ENCODE measurements at regions not wholly inside any gene's neighbourhood (a gene's known extent, or its start where the extent isn't known, plus 50 kb on each side); places are given as distances from the start of the nearest gene placed in this dataset.
"Not testable (repeated sequence)": the region's sequence is repeated elsewhere in the genome, so short reads cannot be mapped to it uniquely, and the experiment has no call there.

DNA sequence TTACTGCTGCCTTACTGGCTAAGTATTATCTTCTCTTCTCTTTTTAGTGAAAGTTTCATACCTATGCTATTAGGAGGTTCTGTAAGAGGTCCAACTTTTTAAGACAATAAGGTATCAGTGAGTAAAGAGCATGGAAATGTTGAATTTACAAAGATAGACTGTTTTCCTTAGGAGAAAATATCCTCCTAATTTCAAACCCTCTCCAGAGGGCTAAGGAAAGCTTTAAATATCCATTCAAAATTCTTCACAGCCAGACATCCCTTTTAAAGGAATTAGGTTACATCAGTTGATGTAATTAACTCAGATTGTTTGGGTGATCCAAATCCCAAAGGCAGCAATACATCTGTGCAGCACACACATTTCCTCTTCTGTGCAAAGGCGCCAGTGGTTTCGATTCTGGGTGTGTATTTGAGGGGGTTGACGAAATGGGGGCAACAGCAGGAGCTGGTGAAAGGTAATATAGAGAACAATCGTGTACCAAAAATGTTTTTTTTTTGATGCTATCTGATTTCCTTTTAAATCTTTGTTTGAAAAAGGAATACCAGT, 273.8 kb upstream of the RPS23 start:
- DNase-seq (ENCODE audit: low read depth, low spot score), result no peak

DNA sequence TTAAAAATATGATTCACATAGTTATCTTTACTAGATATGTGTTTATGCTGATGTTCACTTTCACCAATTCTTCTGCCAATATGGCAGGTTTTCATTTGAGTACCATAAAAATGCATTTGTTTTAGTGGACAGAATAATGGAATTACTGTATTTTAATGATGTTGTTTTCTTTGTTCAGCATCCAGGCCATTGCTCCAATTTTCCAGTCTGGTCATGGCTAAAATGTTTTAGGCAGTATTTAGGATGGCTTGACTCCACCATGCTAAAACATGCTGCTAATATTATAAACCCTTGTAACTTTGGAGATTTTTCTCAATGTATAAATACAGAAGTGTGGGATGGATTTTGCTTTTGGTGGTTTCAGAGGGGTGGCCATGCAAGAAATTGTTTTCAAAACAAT, 273.0 kb upstream of the RPS23 start:
- no peak for DNase-seq (ENCODE audit: low read depth, low spot score)

DNA sequence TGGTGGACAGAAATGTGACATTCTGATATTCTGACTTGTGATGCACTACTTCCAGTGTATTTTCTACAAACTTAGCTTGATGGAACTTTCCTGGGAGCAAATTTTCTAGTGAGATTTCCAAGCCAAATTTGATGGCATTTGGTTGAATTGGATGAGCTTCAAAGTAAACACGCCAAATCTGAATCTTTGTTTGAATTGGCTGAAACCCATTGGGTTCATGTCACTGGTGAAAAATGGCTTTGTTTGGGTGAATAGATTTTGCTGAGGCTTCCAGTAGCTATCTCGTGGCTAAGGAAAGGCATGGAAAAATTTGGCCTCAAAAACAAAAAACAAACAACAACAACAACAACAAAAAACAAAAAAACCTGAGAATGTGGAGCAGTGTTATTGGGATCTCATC, 271.1 kb upstream of the RPS23 start:
- DNase-seq (ENCODE audit: low read depth, low spot score), result no peak

DNA sequence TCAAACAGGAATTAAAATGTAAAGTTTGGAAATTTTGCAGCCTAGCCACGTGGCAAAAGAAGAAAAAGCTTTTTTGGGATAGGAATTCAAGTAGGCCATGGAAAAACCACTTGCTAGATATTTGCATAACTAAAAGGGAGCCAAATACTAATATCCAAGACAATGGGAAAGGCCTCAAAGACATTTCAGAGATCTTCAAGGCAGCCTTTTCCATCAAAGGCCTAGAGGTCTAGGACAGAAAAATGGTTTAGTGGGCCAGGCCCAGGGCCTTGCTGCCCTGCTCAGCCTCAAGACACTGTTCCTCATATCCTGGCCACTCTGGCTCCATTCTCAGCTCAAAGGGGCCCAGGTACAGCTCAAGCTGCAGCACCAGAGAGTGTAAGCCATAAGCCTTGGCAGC, 265.9 kb upstream of the RPS23 start:
- no peak for DNase-seq (ENCODE audit: low read depth, low spot score)

DNA sequence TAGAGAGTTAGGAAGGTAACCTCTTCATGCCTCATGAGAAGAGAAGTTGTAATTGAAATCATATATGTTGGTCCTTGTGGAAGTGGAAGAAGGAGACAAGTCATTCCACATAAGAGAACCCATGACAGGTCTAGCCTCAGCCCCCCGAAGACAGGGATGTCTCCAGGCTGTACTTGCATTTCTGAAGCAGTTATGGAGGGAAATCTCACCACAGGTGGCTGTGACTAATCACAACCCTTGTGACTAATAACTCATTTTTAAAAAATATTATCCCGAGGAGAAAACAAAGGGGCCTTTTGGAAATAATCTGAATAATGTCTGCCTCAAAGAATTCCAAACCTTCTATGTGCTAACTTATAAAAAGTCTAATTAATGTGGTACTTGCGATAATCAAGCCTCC, 262.1 kb upstream of the RPS23 start:
- no peak for DNase-seq (ENCODE audit: low read depth, low spot score)

DNA sequence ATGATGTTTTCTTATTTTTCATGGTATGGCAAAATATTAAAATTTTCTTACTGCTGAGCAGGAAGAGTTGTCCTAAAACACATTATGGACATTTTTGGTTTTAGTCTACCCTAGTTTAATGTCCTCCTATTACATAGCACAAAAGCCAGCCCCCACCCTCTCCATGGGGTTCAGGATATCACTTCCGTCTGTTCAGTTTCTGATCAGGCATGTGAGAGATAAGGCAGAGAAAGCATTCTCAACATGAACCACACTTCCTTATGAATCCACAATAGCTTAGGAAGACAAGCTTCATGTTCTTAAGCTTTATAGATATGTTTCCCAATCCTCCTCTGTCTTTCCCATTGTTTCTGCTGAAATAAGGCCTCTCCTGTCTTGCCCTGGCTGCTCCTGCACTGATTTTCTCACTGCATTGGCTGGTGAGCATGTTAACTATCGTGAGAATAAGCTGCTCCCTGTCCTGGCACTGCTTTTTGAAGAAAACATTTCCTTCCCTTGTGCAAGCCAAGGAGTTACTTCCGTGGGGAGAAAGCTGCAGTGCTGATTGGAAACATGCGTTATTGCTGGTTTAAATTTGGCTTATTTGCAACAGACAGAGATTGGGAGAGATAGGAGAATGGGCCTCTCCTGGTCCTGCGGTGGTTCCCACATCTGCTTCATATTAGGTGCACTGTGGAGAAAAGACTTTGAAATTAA, 260.3 kb upstream of the RPS23 start:
- no peak for DNase-seq (ENCODE audit: low read depth, low spot score)

DNA sequence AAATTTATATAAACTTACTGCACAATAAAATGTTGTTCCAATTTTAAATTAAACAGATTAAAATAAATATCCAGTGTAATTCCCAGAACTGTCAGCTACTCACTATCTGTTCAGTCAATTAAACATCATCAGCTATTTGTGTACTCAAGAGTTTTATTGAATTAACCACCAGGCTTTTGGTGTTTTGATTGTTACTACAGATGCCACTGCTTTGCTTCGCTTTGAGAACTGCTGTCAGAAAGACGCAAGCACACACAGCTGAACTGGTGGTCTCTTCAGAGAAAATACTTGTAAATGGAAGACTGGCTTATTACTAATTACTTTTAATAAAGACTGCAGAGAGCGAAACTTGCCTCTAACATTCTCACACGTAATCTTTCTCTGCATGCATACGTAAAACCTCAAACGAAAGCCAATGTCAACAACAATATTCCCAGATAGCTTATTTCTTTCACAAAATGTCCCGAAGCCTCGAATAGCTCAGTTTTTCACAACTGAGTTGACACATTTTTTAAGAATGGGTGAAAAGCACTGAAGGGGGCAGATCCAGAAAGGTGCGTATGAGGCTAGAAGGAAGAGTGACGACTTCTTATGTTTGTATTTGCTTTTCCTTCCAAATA, 259.6 kb upstream of the RPS23 start:
- no peak for DNase-seq (ENCODE audit: low read depth, low spot score)

DNA sequence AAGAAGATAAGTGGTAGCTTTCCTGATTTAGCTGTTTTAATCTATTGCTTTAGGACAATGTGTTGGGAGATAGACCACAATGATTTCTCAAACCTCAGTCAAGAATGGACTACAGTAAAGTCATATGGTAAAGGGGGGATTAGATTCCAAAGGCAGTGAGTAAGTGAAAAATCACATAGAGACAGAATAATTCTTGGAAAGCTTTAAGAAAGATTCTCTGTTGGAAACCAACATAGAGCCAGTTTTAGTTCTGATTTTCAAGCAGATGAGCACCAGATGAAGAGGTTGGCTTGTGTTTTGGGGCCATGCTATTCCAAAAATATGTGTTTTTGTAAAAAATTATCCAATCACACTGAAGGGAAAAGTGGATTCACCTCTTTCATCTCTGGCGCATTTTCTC, 256.8 kb upstream of the RPS23 start:
- DNase-seq (ENCODE audit: low read depth, low spot score), result no peak

DNA sequence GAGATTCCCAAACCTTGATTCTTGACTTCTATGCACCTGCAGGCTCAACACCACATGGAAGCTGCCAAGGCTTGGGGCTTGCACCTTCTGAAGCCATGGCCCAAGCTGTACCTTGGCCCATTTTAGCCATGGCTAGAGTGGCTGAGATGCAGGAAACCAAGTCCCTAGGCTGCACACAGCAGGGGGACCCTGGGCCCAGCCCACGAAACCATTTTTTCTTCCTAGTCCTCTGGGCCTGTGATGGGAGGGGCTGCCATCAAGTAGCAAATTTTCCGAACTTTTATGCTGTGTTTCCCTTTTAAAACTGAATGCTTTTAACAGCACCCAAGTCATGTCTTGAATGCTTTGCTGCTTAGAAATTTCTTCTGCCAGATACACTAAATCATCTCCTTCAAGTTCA, 253.9 kb upstream of the RPS23 start:
- not testable (repeated sequence) for DNase-seq (ENCODE audit: low read depth, low spot score)

DNA sequence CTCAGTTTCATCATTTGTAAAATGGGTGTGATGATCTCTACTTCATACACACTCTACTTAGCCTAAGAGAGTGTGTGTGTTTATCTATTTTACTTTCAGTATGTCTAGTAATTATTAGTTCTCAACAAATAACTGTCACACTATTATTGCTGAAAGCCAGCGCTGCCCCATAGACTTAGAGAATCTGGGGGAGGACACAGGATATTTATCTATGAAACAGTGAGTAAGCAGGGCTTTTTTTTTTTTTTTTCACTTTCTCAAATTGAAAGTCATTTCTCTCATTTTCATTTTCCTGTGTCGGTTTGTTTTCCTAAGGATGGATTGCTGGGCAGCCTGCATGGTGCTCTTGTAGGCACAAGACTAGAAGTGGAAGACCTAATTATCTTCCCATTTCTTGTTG, 248.4 kb upstream of the RPS23 start:
- no peak for DNase-seq (ENCODE audit: low read depth, low spot score)

DNA sequence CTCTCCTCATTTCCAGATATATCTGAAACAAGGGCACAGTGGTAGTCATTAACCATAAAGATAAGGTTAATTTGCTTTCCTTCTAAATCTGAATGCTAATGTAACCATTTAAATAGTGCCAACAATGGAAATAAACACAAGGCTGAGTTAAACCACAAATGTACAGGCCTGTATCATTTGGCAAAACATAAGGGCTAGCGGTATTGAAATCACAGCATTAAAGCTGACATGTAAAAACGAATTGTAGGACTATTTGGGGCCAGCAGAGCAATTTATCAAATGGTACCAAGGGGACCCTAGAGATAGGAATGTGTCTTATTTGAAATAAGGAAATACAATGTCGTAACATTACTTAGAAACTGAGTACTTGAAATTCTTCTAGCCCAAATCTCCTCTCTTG, 247.5 kb upstream of the RPS23 start:
- no peak for DNase-seq (ENCODE audit: low read depth, low spot score)

DNA sequence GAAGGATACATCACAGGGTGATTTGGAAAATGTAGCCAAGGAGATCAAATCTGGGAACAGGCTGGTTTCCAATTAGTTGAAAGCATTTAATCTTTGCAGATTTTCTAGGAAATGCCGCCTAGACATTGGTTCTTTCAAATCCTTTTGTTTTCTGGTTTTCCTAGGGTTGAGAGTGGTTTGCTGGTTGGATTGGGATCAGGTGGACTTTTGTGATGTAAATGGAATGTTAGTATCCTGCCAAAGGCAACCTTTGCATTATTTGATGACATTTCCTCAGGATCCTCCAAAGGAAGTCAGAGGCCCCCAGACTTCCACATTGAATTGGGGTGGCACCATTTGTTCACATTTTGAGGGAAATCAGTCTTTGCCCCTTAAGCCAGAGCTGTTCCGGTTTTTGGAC, 245.5 kb upstream of the RPS23 start:
- no peak for DNase-seq (ENCODE audit: low read depth, low spot score)

DNA sequence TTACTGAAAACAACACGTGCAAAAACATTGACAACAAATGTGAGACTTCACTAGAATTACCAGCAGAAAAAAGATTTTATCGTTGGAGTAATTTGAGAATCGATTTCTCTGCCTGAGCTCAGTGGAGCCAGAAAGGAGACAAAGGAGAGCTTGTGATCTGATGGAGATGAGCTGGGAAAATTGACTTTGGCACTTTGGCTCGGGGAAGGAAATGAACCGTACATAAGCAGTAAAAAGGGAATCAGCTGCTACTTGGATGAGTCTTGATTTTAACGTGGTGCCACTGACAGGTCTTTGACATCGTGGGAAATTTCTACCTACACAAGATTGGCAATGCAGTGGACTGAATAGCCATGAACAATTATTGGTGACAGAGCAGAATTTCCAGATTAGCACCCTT, 244.7 kb upstream of the RPS23 start:
- DNase-seq (ENCODE audit: low read depth, low spot score), result no peak

DNA sequence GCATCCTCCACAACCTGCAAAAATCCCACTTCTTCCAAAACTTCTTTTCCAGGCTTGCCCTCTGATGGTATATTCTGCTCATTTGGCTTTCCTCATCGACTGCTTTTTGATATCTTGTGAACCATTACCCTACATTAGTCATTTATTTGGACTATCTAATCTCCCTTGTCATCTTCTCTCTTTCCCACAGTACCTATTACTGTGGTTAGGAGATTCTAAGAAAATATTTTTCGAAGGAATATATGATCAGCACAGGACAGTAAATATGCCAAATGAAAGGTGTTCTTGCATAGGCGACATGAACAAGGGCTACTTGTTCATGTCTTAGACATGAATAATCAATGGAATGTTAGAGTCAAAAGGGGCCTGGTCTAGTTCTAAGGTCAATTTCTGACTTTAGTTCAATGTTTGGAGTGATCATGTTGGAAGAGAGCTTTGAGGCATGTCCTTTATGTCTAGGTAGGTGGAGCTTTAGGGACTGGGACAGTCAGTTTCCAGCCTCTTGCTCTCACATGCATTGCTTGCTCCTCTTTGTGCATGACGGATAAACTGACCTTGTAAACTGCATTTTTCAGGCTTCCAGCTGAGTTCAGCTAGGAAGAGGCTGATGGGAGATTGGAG, 243.4 kb upstream of the RPS23 start:
- no peak for DNase-seq (ENCODE audit: low read depth, low spot score)

DNA sequence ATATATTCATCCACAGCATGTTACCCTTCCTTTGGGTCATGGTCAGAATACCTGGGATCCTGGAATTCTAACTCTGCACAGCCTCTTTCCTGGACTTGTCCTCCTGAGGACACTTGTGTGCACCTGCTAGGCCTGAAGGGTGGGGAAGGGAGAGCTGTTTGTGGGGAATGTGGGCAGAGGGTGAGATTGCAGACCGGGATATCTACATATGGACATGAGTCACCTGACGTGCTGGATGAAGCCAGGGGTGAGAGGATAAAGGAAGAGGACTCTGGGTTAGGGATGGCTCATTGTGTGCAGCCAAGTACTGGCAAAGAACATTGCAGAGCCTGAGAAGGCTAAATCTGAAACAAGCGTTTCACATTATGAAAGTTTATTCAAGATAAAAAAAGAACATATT, 241.4 kb upstream of the RPS23 start:
- DNase-seq (ENCODE audit: low read depth, low spot score), result no peak

DNA sequence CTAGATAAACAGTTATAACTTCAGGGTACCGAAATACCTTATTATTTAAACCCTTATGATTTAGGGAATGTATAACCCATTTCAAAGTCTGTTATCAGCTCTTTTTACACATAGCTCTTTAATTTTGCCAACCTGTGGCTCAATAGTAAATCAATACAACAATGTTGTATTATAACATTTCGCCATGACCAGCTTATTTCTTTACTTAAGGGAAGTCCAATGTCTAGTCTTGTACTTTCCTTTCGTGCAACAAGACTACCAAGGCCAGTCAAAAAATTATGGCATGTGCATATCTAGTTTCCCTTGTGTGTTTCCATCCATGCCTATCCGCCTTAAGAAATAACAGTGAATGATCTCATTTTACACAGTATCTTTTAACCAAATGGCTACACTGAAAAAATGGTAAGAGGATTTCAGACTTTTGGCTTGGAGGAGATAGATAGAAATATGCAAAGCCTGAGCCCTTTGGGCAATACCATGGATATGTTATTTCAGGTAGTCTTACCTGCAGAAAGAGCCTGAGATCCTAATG, 239.5 kb upstream of the RPS23 start:
- no peak for DNase-seq (ENCODE audit: low read depth, low spot score)

DNA sequence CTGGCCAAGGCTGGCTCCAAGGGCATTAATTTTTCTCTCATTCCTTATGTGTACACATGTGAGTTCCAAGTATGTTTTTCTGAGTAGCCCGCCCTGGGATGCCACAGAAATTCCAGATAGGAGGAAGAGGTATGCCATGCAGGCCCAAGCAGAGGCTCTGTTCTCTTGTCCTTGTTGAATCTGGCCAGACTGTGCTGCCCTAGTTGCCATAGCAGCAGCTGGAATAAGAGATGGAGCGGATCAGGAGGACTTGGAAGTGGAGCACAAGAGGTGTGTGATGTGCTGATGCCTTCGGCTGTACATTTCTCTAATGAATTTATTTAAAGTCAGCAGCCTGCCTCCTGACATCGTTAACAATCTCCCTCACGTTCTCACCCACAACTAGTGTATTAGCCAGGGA, 235.6 kb upstream of the RPS23 start:
- DNase-seq (ENCODE audit: low read depth, low spot score), result no peak

DNA sequence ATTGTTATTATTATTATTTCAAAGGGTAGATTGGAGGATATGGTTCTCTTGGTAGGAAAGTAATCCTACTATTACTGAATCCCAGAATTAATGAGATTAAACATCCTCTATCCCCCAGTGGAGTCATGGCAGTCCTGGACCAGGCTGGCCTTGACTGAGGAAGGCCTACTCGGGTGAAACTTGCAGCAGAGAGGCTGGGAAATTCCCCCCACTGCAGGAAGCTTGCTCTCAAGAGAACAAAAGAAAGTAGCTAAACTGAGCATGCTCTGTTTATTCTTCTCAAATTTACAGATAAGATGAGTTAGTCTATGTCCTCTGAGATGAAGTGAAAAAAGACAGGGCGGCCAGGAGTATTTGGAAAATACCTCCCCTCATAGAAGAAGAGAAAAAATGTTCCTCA, 233.9 kb upstream of the RPS23 start:
- no peak for DNase-seq (ENCODE audit: low read depth, low spot score)

DNA sequence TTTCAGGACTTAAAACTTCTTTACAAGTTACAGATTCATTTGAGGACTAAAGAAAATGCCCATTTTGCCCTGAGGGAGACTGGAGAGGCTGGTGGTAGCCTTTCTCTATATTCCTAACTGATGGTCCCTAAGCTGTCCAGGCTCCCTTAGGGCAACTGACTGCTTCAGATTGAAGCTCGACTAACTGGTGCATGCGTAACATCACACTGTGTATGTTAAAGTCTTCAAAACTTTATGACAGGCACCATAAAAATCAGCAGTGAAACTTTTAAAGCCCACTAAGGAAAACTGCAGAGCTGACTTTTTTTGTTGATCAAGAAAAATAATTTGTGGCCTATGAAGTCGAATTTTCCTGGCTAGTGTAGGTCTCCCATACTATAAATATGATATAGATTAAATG, 233.0 kb upstream of the RPS23 start:
- no peak for DNase-seq (ENCODE audit: low read depth, low spot score)

DNA sequence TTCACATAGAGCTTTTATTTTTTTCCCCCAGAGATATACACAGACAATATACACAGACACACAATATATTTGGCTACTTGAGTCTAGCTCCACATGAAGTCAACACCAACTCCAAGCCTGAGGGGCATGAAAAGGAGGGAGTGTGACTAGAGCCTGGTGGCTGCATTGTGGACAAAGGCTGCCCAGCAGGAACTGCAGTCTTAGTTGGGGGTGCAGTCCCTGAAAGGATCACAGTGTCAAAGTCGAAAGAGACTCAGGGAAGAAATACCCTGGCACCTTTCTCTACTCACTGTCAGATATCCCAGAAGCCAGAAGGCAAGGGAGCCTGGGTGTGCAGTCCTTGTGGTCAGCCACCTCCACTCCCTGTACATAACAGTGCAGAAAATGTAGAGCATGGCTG, 231.6 kb upstream of the RPS23 start:
- no peak for DNase-seq (ENCODE audit: low read depth, low spot score)

DNA sequence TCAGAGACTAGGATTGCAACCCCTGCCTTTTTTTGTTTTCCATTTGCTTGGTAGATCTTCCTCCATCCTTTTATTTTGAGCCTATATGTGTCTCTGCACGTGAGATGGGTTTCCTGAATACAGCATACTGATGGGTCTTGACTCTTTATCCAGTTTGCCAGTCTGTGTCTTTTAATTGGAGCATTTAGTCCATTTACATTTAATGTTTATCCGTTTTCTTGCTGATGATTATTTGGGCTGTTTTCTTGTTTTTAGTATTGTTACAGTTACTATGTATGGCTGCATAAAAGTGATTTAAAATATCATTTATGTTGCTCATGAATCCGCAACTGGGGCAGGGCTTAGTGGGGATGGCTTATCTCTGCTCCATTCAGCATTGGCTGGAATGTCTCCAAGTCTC, 228.2 kb upstream of the RPS23 start:
- not testable (repeated sequence) for DNase-seq (ENCODE audit: low read depth, low spot score)

DNA sequence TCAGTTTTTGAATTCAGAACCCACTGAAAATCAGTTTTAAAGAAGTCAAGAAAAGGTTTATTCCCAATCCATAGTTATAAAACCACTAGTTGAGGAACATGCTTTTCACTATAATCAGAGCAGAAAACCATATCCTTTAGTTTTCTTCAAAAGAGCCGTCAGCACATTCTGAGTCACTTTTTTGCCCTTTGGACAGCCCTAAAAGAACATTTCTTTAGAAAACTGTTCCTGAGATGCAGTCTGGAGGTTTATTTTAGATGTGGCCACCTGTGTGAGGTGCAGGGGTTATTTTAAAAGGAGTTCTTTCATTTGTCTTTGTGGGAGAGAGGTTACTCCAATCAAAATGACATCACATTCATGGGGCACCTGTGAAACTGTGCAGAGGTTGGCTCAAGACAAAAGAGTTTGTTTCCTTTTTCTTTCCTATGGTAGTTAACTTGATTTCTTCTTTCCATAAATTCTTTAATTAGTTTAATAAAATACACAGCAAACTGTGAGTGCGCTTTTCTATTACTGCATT, 221.6 kb upstream of the RPS23 start:
- no peak for DNase-seq (ENCODE audit: low read depth, low spot score)

DNA sequence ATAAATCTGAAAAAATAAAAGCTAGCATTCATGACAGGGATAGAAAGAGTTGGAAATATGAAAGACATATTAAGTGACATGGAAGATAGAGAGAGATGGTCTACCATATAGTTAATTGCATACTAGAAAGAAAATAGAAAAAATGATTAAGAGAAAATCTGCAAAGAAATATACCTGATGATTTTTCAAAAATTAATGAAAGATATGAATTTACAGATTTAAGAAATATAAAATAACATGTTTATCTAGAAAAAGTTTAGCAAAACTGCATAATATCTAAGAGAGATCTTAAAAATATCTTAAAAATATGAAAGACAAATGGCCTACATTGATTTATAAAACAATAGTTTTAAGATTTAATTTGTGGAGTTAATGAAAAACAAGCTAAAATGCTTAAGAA, 219.1 kb upstream of the RPS23 start:
- DNase-seq (ENCODE audit: low read depth, low spot score), result no peak
